HAP-1 (cell line): ENCODE measurements at regions not wholly inside any gene's neighbourhood (a gene's known extent, or its start where the extent isn't known, plus 50 kb on each side); places are given as distances from the start of the nearest gene placed in this dataset.

ENCODE experiments used
- DNase-seq, 2 experiments: peaks; one replicate each; pipeline ENCODE4 v3.0.0-alpha.2; 2016 to 2020; ENCODE audit warnings: low spot score in 2 of 2
- H3K27me3 ChIP-seq: fragments of 250-450 bp; sonication (Bioruptor Pico); 2 replicates; pipeline ENCODE4 v1.5.1; 2020; ENCODE audit warnings: low read depth, mild to moderate bottlenecking, moderate library complexity
- H3K36me3 ChIP-seq: fragments of 250-450 bp; sonication (Bioruptor Pico); replicated peaks from 2 replicates; pipeline ENCODE4 v1.5.1; 2020; ENCODE audit warnings: mild to moderate bottlenecking
- H3K4me1 ChIP-seq: fragments of 250-450 bp; sonication (Bioruptor Pico); 2 replicates; pipeline ENCODE4 v1.5.1; 2020; ENCODE audit warnings: mild to moderate bottlenecking
- H3K4me3 ChIP-seq: fragments of 250-450 bp; sonication (Bioruptor Pico); 2 replicates; pipeline ENCODE4 v1.5.1; 2020; ENCODE audit warnings: mild to moderate bottlenecking, moderate library complexity
- H3K9me3 ChIP-seq: fragments of 250-450 bp; sonication (Bioruptor Pico); 2 replicates; pipeline ENCODE4 v1.5.1; 2020; ENCODE audit warnings: mild to moderate bottlenecking, moderate library complexity
- in situ Hi-C: fragments of 300-500 bp; cut with MboI; formaldehyde crosslinking; loops from 3 replicates; pipeline ENCODE4 v1.14.3; 2020; ENCODE audit warnings: low sequenced_read_pairs, inconsistent platforms, mixed read lengths

GRCh38 chr12:91513313-91513712 is 330.7 kb upstream of the DCN start:
- no peaks in the 10 kb centered on the region for H3K27me3 ChIP-seq
- no peaks in the 10 kb centered on the region for H3K9me3 ChIP-seq
- no peak for DNase-seq
- H3K36me3 ChIP-seq = no peaks in the 10 kb centered on the region
- H3K4me1 ChIP-seq = no peaks in the 10 kb centered on the region
- in situ Hi-C loops = no loop called here
- no peak overlapping the region for H3K4me3 ChIP-seq

DNA sequence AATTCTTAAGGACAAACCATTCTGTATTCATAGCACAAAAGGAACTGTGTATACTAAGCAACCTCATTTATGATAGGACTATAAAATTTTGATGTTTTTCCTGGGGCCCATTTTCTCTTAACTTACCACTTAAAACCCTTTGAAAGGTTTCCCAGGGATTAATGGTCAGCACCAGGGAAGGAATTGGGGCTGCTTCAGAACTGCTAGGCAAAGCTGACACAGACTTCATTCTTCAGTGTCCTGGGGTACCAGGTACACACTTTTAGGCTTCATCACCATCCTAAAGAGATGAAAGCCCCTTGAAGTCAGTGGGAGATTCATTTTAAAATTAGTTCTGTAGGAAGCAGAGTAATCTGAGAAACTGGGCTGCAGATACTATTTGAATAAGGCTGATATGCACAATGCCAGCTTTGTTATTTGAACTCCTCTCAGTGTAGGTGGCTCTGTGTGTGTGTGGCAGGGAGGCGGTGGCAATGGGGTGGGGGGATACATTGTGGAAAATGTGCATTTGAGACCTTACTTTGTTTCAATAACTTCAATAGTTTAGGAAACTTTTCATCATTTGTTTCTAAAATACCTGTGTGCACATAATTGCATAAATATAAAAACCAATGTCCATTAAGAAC is 329.3 kb upstream of the DCN start:
- no peak overlapping the region for H3K4me3 ChIP-seq
- H3K9me3 ChIP-seq = no peaks in the 10 kb centered on the region
- no peak for DNase-seq
- no peaks in the 10 kb centered on the region for H3K27me3 ChIP-seq
- no peaks in the 10 kb centered on the region for H3K4me1 ChIP-seq
- H3K36me3 ChIP-seq = no peaks in the 10 kb centered on the region
- in situ Hi-C loops = no loop called here

- no peak for DNase-seq
- Histone ChIP-seq H3K27me3 (no peaks in the 10 kb centered on the region), H3K36me3 (no peaks in the 10 kb centered on the region), H3K4me1 (no peaks in the 10 kb centered on the region), H3K4me3 (no peak overlapping the region), H3K9me3 (no peaks in the 10 kb centered on the region)
- in situ Hi-C loops = no loop called here
Measured at GRCh38 chr12:91507754-91508153, 325.1 kb upstream of the DCN start.

DNA sequence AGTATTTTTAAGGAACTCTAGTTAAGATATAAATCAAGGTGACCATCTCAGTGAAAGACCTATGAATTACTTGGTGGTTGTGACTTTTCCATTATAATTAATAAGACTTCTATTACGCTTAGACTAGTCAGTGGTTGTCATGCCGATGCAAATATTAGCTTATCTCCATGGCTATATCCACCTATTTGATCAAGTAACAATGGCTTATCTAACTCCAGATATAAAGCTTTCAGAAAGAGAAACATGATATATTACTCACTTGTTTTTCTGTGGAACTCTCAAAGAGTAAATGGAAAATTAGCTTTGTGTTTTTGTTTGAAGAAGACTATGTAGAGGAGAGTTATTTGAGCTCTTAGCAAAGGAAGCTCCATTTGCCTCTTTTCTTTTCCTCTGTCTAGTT is 323.8 kb upstream of the DCN start:
- Histone ChIP-seq H3K36me3 (no peaks in the 10 kb centered on the region), H3K27me3 (no peaks in the 10 kb centered on the region), H3K4me1 (no peaks in the 10 kb centered on the region), H3K9me3 (no peaks in the 10 kb centered on the region), H3K4me3 (no peak overlapping the region)
- no peak for DNase-seq
- in situ Hi-C loops = no loop called here

DNA sequence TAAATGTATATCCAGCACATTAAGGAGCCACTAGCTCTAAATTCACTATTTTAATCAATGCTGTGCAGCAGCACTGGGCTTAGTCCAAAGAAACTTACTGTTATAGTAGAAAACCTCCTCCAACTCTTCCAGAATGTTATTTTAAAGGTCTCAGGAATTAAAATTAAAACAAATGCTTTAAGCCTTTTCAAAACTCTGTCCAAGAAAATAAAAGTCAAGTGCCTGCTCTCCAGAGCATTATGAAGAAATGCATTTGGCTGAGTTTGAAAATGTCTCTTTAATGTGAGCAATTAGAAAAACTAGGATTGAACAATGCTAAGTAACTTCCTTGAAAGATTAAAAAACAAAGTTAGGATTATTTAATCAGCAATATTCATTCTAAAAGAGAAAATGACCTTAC is 322.4 kb upstream of the DCN start:
- Histone ChIP-seq H3K36me3 (no peaks in the 10 kb centered on the region), H3K9me3 (no peaks in the 10 kb centered on the region), H3K4me1 (no peaks in the 10 kb centered on the region), H3K27me3 (no peaks in the 10 kb centered on the region), H3K4me3 (no peak overlapping the region)
- in situ Hi-C loops = no loop called here
- DNase-seq = no peak

GRCh38 chr12:91502208-91502607 is 319.6 kb upstream of the DCN start:
- no peak overlapping the region for H3K4me3 ChIP-seq

DNA sequence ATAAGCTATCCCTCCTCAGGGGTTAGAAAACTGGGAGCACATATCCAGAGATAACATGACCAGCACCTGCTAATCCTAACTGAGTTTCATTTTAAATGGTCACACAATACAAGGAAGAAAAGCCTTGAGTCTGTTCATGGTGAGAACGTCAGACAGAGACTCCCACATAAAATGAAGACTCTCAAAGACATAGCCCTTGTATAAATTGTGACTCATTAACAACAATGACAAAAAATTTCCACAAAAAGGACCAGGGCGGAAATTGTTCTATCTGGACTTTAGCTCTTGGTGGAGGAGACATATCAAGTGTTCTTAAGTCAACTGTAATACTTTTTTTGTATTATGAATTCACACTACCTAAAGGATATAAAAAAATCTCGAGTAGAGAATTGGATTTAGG is 313.7 kb upstream of the DCN start:
- Histone ChIP-seq H3K27me3 (no peaks in the 10 kb centered on the region), H3K4me1 (no peaks in the 10 kb centered on the region), H3K4me3 (no peak overlapping the region), H3K9me3 (no peaks in the 10 kb centered on the region), H3K36me3 (no peaks in the 10 kb centered on the region)
- in situ Hi-C loops = no loop called here
- no peak for DNase-seq

More at GRCh38 chr12:91502208-91502607, 319.6 kb upstream of the DCN start:
- Histone ChIP-seq H3K27me3 (no peaks in the 10 kb centered on the region), H3K9me3 (no peaks in the 10 kb centered on the region), H3K4me1 (no peaks in the 10 kb centered on the region), H3K36me3 (no peaks in the 10 kb centered on the region)
- DNase-seq = no peak
- in situ Hi-C loops = no loop called here

- in situ Hi-C loops = no loop called here
- H3K27me3 ChIP-seq = no peaks in the 10 kb centered on the region
- no peak overlapping the region for H3K4me3 ChIP-seq
- H3K36me3 ChIP-seq = no peaks in the 10 kb centered on the region
- no peak for DNase-seq
- H3K9me3 ChIP-seq = no peaks in the 10 kb centered on the region
- H3K4me1 ChIP-seq = no peaks in the 10 kb centered on the region
Measured at GRCh38 chr12:91493308-91493707, 310.7 kb upstream of the DCN start.

DNA sequence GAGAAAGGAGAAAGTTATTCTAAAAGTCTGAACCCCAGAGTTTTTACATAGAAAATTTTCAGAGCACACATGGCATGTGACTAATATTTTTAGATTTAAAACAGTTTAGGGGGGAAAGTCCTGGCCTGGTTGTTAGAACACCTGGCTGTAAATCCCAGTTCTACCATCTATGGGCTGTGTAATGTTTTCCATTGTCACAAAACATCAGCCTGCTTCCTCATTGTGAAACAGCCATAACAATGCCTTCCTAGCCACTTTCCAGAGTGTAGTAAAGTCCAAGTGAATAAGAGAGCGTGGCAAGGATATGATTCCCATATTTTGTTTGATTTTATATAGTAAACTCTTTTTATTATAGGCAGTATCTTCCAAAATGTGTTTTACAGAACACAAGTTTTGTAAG is 310.0 kb upstream of the DCN start:
- Histone ChIP-seq H3K9me3 (no peaks in the 10 kb centered on the region), H3K4me3 (no peak overlapping the region), H3K4me1 (no peaks in the 10 kb centered on the region), H3K36me3 (no peaks in the 10 kb centered on the region), H3K27me3 (no peaks in the 10 kb centered on the region)
- no peak for DNase-seq
- in situ Hi-C loops = no loop called here

- no peaks in the 10 kb centered on the region for H3K9me3 ChIP-seq
- no peak for DNase-seq
- H3K4me3 ChIP-seq = no peak overlapping the region
- no peaks in the 10 kb centered on the region for H3K27me3 ChIP-seq
- no peaks in the 10 kb centered on the region for H3K4me1 ChIP-seq
- H3K36me3 ChIP-seq = no peaks in the 10 kb centered on the region
- in situ Hi-C loops = no loop called here
Measured at GRCh38 chr12:91490667-91491311, 308.2 kb upstream of the DCN start.

DNA sequence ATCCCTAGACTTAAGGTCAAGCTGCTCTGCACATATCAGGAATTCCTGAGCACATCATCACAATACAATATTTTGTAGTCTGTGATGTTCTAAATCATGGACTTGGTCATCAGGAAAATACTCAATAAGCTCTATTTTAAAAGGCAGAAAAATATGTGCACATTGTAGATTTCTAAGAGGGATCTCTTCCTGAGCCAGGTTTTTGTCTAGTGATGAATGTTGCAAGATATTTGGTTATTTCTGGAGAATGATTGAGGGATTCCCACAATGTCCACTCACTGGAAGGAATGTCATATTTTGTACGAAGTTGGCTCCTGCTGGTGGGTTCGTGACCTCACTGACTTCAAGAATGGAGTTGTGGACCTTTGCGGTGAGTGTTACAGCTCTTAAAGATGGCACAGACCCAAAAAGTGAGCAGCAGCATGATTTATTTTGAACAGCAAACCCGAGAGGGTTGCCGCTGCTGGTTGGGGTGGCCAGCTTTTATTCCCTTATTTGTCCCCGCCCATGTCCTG is 300.9 kb upstream of the DCN start:
- in situ Hi-C loops = no loop called here
- H3K27me3 ChIP-seq = no peaks in the 10 kb centered on the region

DNA sequence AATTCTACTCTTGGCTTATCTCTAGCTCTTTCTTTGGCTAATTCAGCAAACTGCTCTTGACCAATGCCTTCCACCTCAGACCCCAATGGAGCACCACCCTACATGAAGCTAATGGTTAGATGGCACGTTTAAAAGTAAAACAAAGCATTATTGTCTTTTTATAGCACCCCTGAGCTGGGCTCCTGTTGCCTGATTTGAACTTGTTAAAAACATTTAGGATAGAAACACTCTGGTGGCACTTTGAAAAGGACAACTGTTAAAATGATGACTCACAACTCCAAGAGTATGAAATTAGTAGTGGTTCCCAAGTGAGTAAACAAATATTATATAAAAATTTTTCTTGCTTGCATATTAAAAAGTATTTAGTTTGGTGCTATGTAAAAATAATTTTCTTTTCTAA is 299.6 kb upstream of the DCN start:
- no peaks in the 10 kb centered on the region for H3K4me1 ChIP-seq
- no peak overlapping the region for H3K4me3 ChIP-seq
- in situ Hi-C loops = no loop called here
- no peaks in the 10 kb centered on the region for H3K36me3 ChIP-seq
- no peaks in the 10 kb centered on the region for H3K27me3 ChIP-seq
- DNase-seq = no peak
- no peaks in the 10 kb centered on the region for H3K9me3 ChIP-seq

More for the DNA sequence above, 300.9 kb upstream of the DCN start:
- no peak overlapping the region for H3K4me3 ChIP-seq
- no peaks in the 10 kb centered on the region for H3K9me3 ChIP-seq
- no peak for DNase-seq
- no peaks in the 10 kb centered on the region for H3K4me1 ChIP-seq
- H3K36me3 ChIP-seq = no peaks in the 10 kb centered on the region

- no peak for DNase-seq
- Histone ChIP-seq H3K4me1 (no peaks in the 10 kb centered on the region), H3K36me3 (no peaks in the 10 kb centered on the region), H3K9me3 (no peaks in the 10 kb centered on the region), H3K4me3 (no peak overlapping the region), H3K27me3 (no peaks in the 10 kb centered on the region)
- in situ Hi-C loops = no loop called here
Measured at GRCh38 chr12:91478500-91478899, 295.9 kb upstream of the DCN start.

DNA sequence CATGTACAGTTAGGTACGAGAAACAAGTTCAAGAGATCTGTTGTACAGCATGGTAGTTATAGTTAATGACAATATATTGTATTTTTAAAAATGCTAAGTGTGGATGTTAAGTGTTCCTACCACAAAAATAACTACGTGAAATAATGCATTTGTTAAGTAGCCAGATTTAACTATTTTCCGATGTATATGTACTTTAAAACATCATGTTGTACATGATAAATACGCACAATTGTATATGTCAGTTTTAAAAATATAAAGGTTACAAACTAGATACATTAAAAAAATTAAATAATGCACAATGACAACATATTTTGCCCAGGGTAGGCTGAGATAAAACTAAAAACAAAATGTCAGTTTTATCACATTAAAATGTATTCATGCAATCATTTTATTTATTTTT is 285.1 kb upstream of the DCN start:
- H3K9me3 ChIP-seq = no peaks in the 10 kb centered on the region
- H3K27me3 ChIP-seq = no peaks in the 10 kb centered on the region
- in situ Hi-C loops = no loop called here
- H3K4me3 ChIP-seq = no peak overlapping the region
- no peak for DNase-seq
- H3K4me1 ChIP-seq = no peaks in the 10 kb centered on the region
- no peaks in the 10 kb centered on the region for H3K36me3 ChIP-seq

DNA sequence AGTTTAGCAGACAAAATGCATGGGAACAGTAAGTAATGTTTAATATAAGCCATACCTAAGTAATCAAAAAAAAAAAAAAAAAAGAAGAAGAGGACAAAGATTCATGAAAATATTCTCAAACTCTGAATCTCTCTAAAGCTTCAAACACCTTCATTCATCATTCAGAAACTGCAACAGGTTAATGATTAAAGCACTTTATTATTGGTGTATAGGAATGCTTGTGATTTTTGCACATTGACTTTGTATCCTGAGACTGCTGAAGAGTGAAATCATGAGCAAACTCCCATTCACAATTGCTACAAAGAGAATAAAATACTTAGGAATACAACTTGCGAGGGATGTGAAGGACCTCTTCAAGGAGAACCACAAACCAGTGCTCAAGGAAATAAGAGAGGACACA is 278.4 kb upstream of the DCN start:
- no peak for DNase-seq
- in situ Hi-C loops = no loop called here

More for the DNA sequence above, 278.4 kb upstream of the DCN start:
- no peaks in the 10 kb centered on the region for H3K36me3 ChIP-seq
- H3K4me1 ChIP-seq = no peaks in the 10 kb centered on the region
- no peaks in the 10 kb centered on the region for H3K9me3 ChIP-seq
- no peaks in the 10 kb centered on the region for H3K27me3 ChIP-seq
- H3K4me3 ChIP-seq = no peak overlapping the region
